Spleen (tissue), 11 donors: ENCODE measurements at regions not wholly inside any gene's neighbourhood (a gene's known extent, or its start where the extent isn't known, plus 50 kb on each side); places are given as distances from the start of the nearest gene placed in this dataset.
"Not testable (repeated sequence)": the region's sequence is repeated elsewhere in the genome, so short reads cannot be mapped to it uniquely, and the experiment has no call there.

Source experiments
- DNase-seq: peaks from one replicate; pipeline ENCODE4 v3.0.0-alpha.2; 2020
- H3K27ac ChIP-seq, 8 donors: fragments of 200-600 bp; sonication (generic) in 7 of 8; 1 replicate in 4 of 8; 2 replicates in 4 of 8; pipeline versions ENCODE4 v1.5.0 to v1.8.0; 2016 to 2021; ENCODE audit warnings: inconsistent platforms in 4 of 8, mild to moderate bottlenecking in 4 of 8, moderate library complexity in 1 of 8
- H3K27me3 ChIP-seq, 7 donors: fragments of 200-600 bp; sonication (generic) in 6 of 7; replicated peaks in 1 of 7; 1 replicate in 4 of 7; 2 replicates in 3 of 7; pipeline versions ENCODE4 v1.5.0 to v1.8.0; 2016 to 2021; ENCODE audit warnings: inconsistent platforms in 3 of 7, mild to moderate bottlenecking in 1 of 7
- H3K36me3 ChIP-seq, 6 donors: fragments of 200-600 bp; sonication (generic) in 5 of 6; 1 replicate in 4 of 6; 2 replicates in 2 of 6; pipeline versions ENCODE4 v1.5.0 to v1.8.0; 2016 to 2021; ENCODE audit warnings: inconsistent platforms in 2 of 6
- H3K4me1 ChIP-seq, 6 donors: fragments of 200-600 bp; sonication (generic) in 5 of 6; 1 replicate in 3 of 6; 2 replicates in 3 of 6; pipeline versions ENCODE4 v1.5.0 to v1.8.0; 2016 to 2021; ENCODE audit warnings: inconsistent platforms in 3 of 6
- H3K4me3 ChIP-seq, 8 donors: fragments of 200-600 bp; sonication (generic) in 7 of 8; 1 replicate in 4 of 8; 2 replicates in 4 of 8; pipeline versions ENCODE4 v1.5.0 to v1.8.0; 2016 to 2021; ENCODE audit warnings: inconsistent platforms in 4 of 8, mild to moderate bottlenecking in 4 of 8, moderate library complexity in 2 of 8
- H3K9me3 ChIP-seq, 8 donors: fragments of 200-600 bp; sonication (generic) in 7 of 8; 1 replicate in 4 of 8; 2 replicates in 4 of 8; pipeline versions ENCODE4 v1.5.0 to v1.8.0; 2016 to 2021; ENCODE audit warnings: inconsistent platforms in 4 of 8
- POLR2A ChIP-seq, 3 donors: fragments of 450-650 bp; IDR thresholded peaks; one replicate each; pipeline ENCODE4 v1.5.1; 2017; ENCODE audit warnings: antibody characterized with exemption in 3 of 3, mild to moderate bottlenecking in 1 of 3
- POLR2AphosphoS5 ChIP-seq, 3 donors: sonication (generic); formaldehyde crosslinking; IDR thresholded peaks; one replicate each; pipeline ENCODE4 v1.5.1; 2017; ENCODE audit warnings: antibody characterized with exemption in 3 of 3
- WGBS, 5 donors: extraction: QIAGEN DNeasy Blood & Tissue Kit in 3 of 5; methylation state at CpG; one replicate each; pipeline versions ENCODE4 v1.1.5 to v1.1.7; 2013 to 2018; 5-methylcytosine and 5-hydroxymethylcytosine counted together
- intact Hi-C: fragments of 100-400 bp; cut with DNase I; formaldehyde crosslinking; loops from one replicate; pipeline ENCODE4 v1.15.0; 2023; ENCODE audit warnings: low total_unique reads
- TF ChIP-seq, protein P1 (sequence below), 11 experiments: fragments of 200-600 bp in 7 of 11; fragments of 450-650 bp in 4 of 11; sonication (generic) in 4 of 11; IDR thresholded peaks in 8 of 11; conservative IDR thresholded peaks in 3 of 11; 1 replicate in 7 of 11; 2 replicates in 4 of 11; pipeline versions ENCODE4 v1.4.0 to v1.8.0; 2016 to 2021; ENCODE audit warnings: antibody characterized with exemption in 11 of 11, inconsistent platforms in 4 of 11, mild to moderate bottlenecking in 1 of 11
- donor health status: healthy with polysubstance abuse.
- donor health status: DM: no; HTN: no; CAD: no; lungs with moderate emphysema.
- donor health status: DM: no; HTN: no; CAD: no.
- donor health status: Bipolar disorder and iron deficiency.
- donor health status: healthy.
- donor health status: DM: no; HTN: no; CAD: no.
- donor health status: DM: yes; HTN: yes; CAD: no.

DNA sequence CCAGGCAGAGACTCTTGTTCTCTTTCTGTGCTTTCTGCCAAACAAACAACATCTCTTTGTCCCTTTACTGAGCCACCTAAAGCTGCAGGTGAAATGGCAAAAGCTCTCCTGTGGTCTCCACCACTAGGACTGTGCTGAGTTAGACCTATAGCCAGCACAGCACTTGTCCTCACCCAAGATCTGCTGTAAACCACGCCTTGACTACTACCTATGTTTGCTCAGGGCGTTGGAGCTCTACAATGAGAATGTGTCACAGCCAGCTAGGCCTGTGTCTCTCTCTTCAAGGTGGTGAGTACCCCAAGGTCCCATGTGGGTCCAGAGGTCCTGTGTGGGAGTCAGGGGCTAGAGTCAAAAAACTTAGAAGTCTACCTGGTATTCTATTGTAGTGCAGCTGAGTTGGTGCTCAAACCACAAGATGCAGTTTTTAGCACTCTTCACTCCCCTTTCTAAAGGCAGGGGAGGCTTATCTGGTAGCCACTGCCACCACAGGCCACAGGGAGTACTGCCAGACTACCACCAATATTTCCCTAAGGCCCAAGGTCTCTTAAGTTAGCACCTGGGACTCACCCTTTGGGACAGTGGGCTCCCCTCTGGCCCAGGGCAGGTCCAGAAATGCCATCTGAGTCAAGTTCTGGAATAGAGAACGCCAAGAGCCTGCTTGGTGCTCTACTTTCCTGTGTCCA, 96.8 kb upstream of the RPRM start:
- no peak for TF ChIP-seq POLR2A (IDR thresholded peaks at IDR 0.05)
- no peak for TF ChIP-seq POLR2AphosphoS5 (IDR thresholded peaks at IDR 0.05)
- TF ChIP-seq, protein P1, sequence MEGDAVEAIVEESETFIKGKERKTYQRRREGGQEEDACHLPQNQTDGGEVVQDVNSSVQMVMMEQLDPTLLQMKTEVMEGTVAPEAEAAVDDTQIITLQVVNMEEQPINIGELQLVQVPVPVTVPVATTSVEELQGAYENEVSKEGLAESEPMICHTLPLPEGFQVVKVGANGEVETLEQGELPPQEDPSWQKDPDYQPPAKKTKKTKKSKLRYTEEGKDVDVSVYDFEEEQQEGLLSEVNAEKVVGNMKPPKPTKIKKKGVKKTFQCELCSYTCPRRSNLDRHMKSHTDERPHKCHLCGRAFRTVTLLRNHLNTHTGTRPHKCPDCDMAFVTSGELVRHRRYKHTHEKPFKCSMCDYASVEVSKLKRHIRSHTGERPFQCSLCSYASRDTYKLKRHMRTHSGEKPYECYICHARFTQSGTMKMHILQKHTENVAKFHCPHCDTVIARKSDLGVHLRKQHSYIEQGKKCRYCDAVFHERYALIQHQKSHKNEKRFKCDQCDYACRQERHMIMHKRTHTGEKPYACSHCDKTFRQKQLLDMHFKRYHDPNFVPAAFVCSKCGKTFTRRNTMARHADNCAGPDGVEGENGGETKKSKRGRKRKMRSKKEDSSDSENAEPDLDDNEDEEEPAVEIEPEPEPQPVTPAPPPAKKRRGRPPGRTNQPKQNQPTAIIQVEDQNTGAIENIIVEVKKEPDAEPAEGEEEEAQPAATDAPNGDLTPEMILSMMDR (IDR thresholded peaks at IDR 0.05 in 8 of 11, conservative IDR thresholded peaks at IDR 0.05 in 3 of 11), result no peak

DNA sequence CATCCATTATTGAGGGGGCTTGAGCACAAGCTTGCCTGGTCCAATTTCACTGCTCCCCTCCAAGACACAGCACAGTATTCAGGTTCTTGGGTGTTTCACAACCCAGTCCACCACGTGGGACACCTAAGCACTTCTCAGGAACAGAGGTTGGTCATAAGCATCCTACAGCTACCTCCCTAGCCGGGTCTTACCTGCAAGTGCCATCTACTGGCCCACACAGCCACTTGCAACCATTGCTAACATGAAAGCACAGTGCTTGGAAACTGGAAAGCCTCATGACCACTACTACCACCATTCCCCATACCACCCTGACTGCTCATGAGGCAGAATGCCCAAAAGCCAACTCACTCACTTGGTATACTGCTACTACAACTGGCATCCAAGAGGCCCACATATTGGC, 105.7 kb upstream of the RPRM start:
- H3K36me3 ChIP-seq, result no peaks in the 10 kb centered on the region
- no peak overlapping the region for H3K27ac ChIP-seq
- no peaks in the 10 kb centered on the region for H3K4me1 ChIP-seq
- no peaks in the 10 kb centered on the region for H3K27me3 ChIP-seq
- H3K4me3 ChIP-seq, result no peak overlapping the region
- intact Hi-C loops, result no loop called here
- H3K9me3 ChIP-seq, result peaks cover 0 to 54% (median 36%) of the 10 kb centered on the region in 8 donors
- TF ChIP-seq POLR2AphosphoS5 (IDR thresholded peaks at IDR 0.05) (no peak), POLR2A (IDR thresholded peaks at IDR 0.05) (no peak)
- TF ChIP-seq, protein P1 (IDR thresholded peaks at IDR 0.05 in 8 of 11, conservative IDR thresholded peaks at IDR 0.05 in 3 of 11), result no peak
- DNase-seq, result no peak
- 24 to 55% (median 50%) methylated on average over 2 of the region's 2 CpGs for WGBS, 5 donors

More for the DNA sequence above, 96.8 kb upstream of the RPRM start:
- H3K27ac ChIP-seq, result no peak overlapping the region
- WGBS, 5 donors, result 67 to 80% (median 70%) methylated on average over 2 to 3 of the region's 3 CpGs
- no peaks in the 10 kb centered on the region for H3K27me3 ChIP-seq
- H3K4me1 ChIP-seq, result no peaks in the 10 kb centered on the region
- H3K4me3 ChIP-seq, result no peak overlapping the region
- H3K9me3 ChIP-seq, result peaks cover 0 to 7% (median 0%) of the 10 kb centered on the region in 8 donors
- DNase-seq, result no peak
- no peaks in the 10 kb centered on the region for H3K36me3 ChIP-seq
- intact Hi-C loops, result no loop called here

DNA sequence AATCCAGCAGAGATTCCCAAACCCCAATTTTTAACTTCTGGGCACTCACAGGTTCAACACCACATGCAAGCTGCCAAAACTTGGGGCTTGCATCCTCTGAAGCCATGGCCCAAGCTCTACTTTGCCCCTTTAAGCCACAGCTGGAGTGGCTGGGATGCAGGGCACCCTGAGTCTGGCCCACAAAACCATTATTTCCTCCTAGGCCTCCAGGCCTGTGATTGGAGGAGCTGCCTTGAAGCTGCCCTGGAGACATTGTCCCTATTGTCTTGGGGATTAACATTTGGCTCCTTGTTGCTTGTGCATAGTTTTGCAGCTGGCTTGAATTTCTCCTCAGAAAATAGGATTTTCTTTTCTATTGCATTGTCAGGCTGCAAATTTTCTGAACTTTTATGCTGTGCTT, 109.8 kb upstream of the RPRM start:
- H3K4me3 ChIP-seq, result no peak overlapping the region
- intact Hi-C loops, result no loop called here
- H3K27me3 ChIP-seq, result no peaks in the 10 kb centered on the region
- H3K36me3 ChIP-seq, result no peaks in the 10 kb centered on the region
- DNase-seq, result no peak
- H3K4me1 ChIP-seq, result no peaks in the 10 kb centered on the region
- TF ChIP-seq POLR2AphosphoS5 (IDR thresholded peaks at IDR 0.05) (no peak), POLR2A (IDR thresholded peaks at IDR 0.05) (no peak)
- TF ChIP-seq, protein P1 (IDR thresholded peaks at IDR 0.05 in 8 of 11, conservative IDR thresholded peaks at IDR 0.05 in 3 of 11), result no peak
- H3K27ac ChIP-seq, result no peak overlapping the region
- peaks cover 0 to 83% (median 47%) of the 10 kb centered on the region in 8 donors for H3K9me3 ChIP-seq

GRCh38 chr2:153589586-153589985, 111.0 kb upstream of the RPRM start:
- no peaks in the 10 kb centered on the region for H3K36me3 ChIP-seq
- 56 to 90% (median 80%) methylated on average over 3 of the region's 3 CpGs for WGBS, 5 donors
- TF ChIP-seq, protein P1 (IDR thresholded peaks at IDR 0.05 in 8 of 11, conservative IDR thresholded peaks at IDR 0.05 in 3 of 11), result no peak
- no peak for TF ChIP-seq POLR2AphosphoS5 (IDR thresholded peaks at IDR 0.05)

GRCh38 chr2:153593086-153593485, 114.5 kb upstream of the RPRM start:
- H3K27me3 ChIP-seq, intact Hi-C loops, H3K27ac ChIP-seq, H3K4me1 ChIP-seq, DNase-seq, H3K4me3 ChIP-seq, H3K36me3 ChIP-seq: not testable (repeated sequence)
- H3K9me3 ChIP-seq, result peaks cover 0 to 41% (median 23%) of the 10 kb centered on the region in 8 donors
- WGBS, 5 donors, result 73 to 88% (median 82%) methylated on average over 4 to 6 of the region's 6 CpGs

More at GRCh38 chr2:153589586-153589985, 111.0 kb upstream of the RPRM start:
- Histone ChIP-seq H3K9me3 (peaks cover 0 to 75% (median 47%) of the 10 kb centered on the region in 8 donors), H3K4me1 (no peaks in the 10 kb centered on the region), H3K27ac (no peak overlapping the region), H3K4me3 (no peak overlapping the region), H3K27me3 (no peaks in the 10 kb centered on the region)
- no peak for DNase-seq
- intact Hi-C loops, result no loop called here
